GF-D8 (cell line): ENCODE measurements at regions not wholly inside any gene's neighbourhood (a gene's known extent, or its start where the extent isn't known, plus 50 kb on each side); places are given as distances from the start of the nearest gene placed in this dataset.
"Not testable (repeated sequence)": the region's sequence is repeated elsewhere in the genome, so short reads cannot be mapped to it uniquely, and the experiment has no call there.

Source experiments
- DNase-seq: peaks from one replicate; lab custom pipeline; 2025; lab: John Stamatoyannopoulos, UW

DNA sequence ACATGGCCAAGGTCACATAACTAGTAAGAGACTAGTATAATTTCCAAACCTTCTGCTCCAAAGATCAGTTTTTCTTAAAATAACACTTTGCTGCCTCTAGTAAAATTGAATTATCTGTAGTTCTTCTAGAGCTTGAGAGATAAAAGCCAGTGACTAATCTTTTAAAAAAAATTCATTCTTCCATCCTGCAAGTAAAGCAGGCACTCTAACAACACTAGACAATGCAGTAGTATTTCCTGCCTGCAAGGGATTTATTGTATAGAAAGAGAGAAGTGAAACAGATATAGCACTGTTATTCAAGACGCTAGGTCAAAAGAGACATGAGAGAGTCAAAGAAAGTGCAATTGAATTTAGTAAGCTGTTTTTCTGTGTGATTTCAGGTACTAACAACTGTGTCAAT lies 159.5 kb upstream of the TBC1D5 start:
- no peak for DNase-seq

- DNase-seq, result peak; percentile 1
Observed at GRCh38 chr3:17894434-17895060, 152.1 kb upstream of the TBC1D5 start.

- DNase-seq, result no peak
Observed at GRCh38 chr3:17891139-17891856, 148.9 kb upstream of the TBC1D5 start.

DNA sequence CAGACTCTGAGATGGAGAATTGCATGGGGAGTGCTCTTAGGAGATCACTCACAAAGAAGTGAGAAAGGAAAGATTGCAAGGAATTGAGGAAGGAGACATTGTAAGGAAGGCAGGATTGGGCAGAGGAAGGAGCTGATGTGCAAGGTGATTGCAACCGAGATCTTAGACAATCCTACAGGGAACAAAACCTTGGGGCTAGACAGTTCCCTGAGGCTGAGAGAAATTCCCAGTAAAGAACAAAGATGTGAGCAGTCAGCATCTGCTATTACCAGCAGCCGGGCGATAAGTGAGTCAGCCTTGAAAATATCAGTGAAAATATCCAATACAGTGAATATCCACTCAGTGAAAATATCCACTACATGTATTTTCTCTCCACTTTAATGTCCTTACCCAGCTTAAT lies 143.6 kb upstream of the TBC1D5 start:
- DNase-seq, result no peak

DNA sequence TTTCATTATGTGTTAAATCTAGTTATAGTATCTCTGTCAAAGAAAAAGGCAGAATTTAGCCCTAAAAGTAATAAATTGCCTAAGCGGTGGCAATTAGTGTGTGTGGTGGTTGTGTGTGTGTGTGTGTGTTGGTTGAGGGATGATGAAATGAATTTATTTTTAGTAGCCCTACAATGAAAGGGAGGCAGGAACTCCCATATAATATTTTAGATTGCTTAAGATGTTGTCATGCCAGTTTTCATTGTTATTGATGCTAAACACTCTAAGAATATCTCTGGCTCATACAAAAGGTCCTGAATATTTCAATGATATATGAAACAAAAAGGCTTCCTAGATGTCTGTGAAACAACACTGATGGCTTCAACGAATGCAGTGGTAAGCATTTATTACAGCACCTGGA lies 140.6 kb upstream of the TBC1D5 start:
- no peak for DNase-seq

DNA sequence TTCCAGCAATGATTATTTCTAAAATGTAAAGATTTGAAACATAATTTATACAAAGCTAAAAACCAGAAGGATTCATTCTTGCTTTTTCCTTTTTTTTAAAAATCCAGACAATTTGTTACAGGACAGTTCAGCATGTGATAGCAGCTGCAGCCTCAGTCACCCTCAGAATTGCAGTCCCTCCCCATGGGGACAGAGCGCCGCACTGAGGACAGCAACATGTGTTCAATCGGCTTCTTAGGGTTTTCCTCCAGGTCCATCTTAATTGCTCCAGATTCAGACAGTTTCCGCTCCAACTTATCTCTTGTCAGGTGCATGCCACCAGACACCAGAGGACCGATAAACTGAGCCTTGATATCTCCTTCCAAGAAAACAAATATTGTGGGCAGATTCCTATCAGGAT lies 134.9 kb upstream of the TBC1D5 start:
- DNase-seq, result no peak

DNA sequence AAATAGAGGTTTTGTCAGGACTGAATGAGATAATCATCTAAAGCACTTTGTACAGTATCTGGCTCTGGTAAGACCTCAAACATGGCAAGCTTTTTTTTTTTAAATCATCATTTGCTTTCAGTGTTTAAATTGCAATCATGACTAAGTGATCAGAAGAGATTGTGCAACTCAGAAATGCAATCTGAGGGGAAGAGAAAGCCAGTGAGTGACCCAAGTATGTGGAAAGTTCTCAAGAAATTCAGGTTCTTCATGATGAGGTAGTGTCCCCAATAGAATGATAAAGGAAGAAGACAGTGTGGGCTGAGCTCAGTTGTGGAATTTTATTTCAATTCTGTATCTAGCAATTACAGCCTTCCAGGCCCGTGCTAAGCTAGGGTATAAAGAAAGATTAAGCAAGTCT lies 132.2 kb upstream of the TBC1D5 start:
- DNase-seq, result no peak

DNA sequence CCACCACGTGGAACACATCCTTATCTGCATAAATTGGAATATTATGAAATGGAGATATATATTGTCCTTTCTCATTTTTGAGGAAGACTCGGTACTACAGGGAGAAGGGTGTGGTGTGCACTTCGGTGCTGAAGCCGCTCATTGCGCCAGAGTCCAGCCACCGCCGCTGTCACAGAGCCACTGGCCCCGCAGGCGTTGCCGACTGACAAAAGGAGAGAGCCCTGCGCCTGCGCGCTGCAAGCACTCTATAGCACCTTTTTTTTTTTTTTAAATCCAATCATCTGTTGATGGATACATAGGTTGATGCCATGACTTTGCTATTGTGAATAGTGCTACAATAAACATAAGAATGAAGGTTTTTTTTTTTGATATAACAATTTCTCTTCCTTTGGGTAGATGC lies 130.0 kb upstream of the TBC1D5 start:
- no peak for DNase-seq

- no peak for DNase-seq
Observed at GRCh38 chr3:17865631-17866030, 123.2 kb upstream of the TBC1D5 start.

GRCh38 chr3:17861476-17861875 lies 119.0 kb upstream of the TBC1D5 start:
- DNase-seq, result no peak

GRCh38 chr3:17860840-17861471 lies 118.5 kb upstream of the TBC1D5 start:
- DNase-seq, result not testable (repeated sequence)

- DNase-seq, result no peak
Observed at GRCh38 chr3:17852217-17852616, 109.8 kb upstream of the TBC1D5 start.

- peak; percentile 69 for DNase-seq
Observed at GRCh38 chr3:17850448-17850847, 108.0 kb upstream of the TBC1D5 start.

DNA sequence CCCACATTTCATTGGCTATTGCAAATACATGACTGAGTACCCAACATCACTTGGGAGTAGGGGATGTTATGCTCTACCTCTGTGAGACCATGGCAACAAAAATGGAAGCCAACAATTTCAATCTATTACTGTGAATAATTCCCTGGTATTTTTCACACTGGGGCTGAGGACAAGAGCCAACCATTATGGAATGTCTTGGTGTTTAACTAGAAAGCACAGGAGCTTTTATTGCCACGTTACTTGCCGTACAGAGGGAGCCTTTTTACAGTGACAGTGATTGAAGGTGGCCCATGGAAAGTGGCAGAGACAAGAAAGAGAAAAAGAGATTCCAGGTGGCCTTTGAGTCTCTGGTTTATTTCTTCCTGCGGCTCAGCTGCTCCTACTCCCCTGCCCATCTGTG lies 105.7 kb upstream of the TBC1D5 start:
- no peak for DNase-seq

GRCh38 chr3:17847156-17847555 lies 104.7 kb upstream of the TBC1D5 start:
- no peak for DNase-seq

- DNase-seq, result no peak
Observed at GRCh38 chr3:17846466-17846865, 104.0 kb upstream of the TBC1D5 start.

GRCh38 chr3:17845026-17845812 lies 102.8 kb upstream of the TBC1D5 start:
- DNase-seq, result no peak

- DNase-seq, result no peak
Observed at GRCh38 chr3:17844236-17844635, 101.8 kb upstream of the TBC1D5 start.

DNA sequence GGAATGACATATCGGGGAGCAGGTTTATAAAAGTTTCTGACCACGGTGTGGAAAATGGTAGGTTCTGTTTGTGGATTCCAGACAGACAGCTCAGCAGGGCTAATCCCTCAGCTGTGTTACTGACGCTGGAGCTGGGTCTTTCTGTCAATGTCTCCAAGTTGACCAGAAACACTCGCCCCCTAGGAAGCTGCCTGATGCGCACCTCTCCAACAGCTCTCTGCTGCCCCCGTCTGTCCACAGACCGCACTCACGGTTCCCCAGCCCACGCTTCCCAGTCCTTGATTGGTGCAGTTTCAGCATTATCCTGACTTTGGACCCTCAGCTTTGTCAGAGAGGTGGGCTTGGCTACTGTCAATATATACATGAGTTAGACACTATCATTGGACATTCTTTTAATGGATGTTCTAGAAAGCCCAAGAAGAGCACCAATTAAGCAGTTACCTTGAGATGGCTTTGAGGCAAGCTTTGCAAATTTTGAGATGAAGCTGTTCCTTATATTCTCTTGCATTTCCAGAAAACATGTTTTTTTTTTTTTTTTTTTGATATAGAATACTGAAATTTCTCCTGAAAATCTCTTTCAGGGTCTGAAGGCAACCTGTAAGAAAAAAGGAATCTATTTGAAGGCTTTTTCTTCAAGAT lies 98.9 kb upstream of the TBC1D5 start:
- no peak for DNase-seq

DNA sequence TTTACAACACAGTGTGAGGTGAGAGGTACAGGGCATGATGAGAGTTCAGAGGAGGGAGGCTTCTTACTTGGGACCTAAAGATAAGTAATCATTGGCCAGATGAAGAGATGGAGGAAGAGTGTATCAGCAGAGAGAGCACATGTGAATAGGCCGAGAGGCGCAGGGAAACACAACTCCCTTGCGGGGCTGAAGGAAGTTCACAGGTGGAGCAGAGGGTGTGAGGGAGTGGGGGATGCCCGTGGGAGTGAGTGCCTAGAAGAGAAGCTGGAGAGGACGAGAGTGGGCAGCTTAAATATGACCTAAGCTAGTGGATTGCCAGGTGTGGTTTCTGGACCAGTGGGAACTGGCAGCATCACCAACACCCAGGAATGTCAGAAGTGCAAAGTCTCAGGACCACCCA lies 98.2 kb upstream of the TBC1D5 start:
- DNase-seq, result no peak

GRCh38 chr3:17840126-17840525 lies 97.7 kb upstream of the TBC1D5 start:
- DNase-seq, result no peak

- no peak for DNase-seq
Observed at GRCh38 chr3:17836919-17837318, 94.5 kb upstream of the TBC1D5 start.
